Fibroblast of peridontal ligament (primary cell): ENCODE measurements at regions not wholly inside any gene's neighbourhood (a gene's known extent, or its start where the extent isn't known, plus 50 kb on each side); places are given as distances from the start of the nearest gene placed in this dataset.

Experiments used
- DNase-seq: peaks from one replicate; pipeline ENCODE4 v3.0.0-alpha.2; 2010; ENCODE audit errors: extremely low read depth

DNA sequence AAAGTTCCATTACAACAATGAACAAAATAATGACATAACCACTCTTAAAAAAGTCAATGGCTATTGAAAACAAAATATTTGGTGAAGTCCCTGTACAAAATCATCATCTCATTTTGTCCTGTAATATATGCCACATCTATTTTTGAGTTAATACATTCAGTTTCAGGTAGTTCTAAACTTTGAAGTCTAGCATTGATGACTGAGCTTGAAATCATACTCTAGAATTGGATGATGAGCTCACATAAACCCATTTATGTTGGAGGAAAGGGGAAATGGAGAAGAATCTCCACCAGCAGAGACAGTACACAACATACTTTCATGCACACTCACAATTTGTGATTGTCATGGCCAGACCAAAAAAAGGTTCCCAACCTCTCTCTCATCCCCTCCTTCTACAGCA is 371.1 kb upstream of the NR3C2 start:
- DNase-seq = no peak

- no peak for DNase-seq
Observed at GRCh38 chr4:148812101-148812500, 369.9 kb upstream of the NR3C2 start.

GRCh38 chr4:148810461-148810860 is 368.2 kb upstream of the NR3C2 start:
- DNase-seq = no peak

- no peak for DNase-seq
Observed at GRCh38 chr4:148808416-148808815, 366.2 kb upstream of the NR3C2 start.

GRCh38 chr4:148800940-148801339 is 358.7 kb upstream of the NR3C2 start:
- peak; percentile 50 for DNase-seq

GRCh38 chr4:148800336-148800885 is 358.2 kb upstream of the NR3C2 start:
- no peak for DNase-seq

- no peak for DNase-seq
Observed at GRCh38 chr4:148795156-148795864, 353.1 kb upstream of the NR3C2 start.

- DNase-seq = no peak
Observed at GRCh38 chr4:148793221-148793620, 351.0 kb upstream of the NR3C2 start.

DNA sequence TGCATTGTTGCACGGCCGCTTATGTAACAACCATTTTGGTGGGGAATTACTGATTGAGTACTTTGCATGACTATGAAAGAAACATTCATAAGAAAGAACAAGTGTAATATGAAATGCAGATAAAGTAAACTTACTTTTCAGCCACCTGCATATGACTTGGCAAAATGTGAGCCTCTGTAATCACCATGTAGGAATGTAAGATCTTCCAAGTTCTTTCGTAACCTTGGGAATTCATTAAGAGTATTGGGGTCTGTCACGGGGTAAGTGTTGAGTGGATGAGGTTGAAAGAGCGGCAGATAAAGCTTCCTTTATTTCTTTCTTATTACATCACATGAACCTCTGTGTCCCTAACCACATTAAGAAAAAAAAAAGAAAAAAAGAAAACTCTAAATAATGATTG is 348.5 kb upstream of the NR3C2 start:
- no peak for DNase-seq

- no peak for DNase-seq
Observed at GRCh38 chr4:148790246-148790645, 348.0 kb upstream of the NR3C2 start.

GRCh38 chr4:148787831-148788477 is 345.7 kb upstream of the NR3C2 start:
- DNase-seq = peak; percentile 48

GRCh38 chr4:148787285-148787684 is 345.1 kb upstream of the NR3C2 start:
- DNase-seq = no peak

DNA sequence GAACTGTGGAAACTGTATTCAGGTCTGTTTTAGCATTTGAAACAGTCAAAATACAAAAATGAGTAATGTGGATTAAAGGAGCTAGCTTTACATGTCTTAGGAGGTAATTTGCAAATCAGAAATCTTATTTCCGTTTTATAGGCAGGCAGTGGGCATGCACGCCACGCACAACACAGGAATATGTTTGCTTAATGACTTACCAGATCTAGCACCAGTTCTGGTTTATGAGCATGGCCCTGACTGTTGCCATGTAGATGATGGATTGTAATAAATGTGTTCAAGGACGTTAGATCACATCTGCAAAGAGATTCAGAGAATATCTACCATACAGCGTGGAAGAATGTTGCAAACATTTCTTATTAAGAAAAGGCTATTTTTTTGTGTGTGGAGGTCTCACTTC is 344.5 kb upstream of the NR3C2 start:
- DNase-seq = no peak

GRCh38 chr4:148782284-148782683 is 340.1 kb upstream of the NR3C2 start:
- no peak for DNase-seq

DNA sequence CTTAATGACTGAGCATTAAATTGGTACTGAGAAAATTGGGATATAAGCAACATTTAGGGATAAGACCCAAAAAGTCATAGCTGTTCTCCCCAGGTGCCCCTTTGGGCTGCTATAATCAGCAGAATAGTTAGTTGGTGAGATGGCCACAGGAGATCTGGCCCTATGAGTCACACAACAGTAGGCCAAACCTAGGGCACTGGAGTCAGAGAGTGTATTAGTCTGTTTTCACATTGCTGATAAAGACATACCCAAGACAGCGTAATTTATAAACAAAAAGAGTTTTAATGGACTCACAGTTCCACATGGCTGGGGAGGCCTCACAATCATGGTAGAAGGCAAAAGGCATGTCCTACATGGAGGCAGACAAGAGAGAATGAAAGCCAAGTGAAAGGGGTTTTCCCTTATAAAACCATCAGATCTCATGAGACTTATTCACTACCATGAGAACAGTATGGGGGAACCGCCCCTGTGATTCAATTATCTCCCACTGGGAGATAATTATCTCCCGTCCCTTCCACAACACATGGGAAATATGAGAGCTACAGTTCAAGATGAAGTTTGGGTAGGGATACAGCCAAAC is 338.3 kb upstream of the NR3C2 start:
- peak; percentile 2 for DNase-seq

DNA sequence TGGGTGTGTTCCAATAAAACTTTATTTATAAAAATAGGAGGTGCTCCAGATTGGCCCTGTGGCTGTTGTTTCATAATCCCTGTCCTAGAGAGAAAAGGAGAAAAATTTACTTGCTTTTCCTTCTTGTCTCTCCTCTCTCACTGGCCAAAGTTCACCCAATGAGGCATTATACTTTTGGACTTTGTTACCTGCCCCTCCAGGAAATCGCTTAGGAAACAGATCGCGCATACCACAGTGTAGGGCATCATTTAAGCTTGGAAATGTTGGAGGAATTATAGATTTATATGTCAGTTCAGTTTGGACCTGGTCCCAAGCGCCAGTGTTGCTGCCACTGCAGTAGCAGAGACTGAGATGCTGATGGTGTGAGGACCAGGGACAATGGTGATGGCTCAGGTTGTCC is 337.6 kb upstream of the NR3C2 start:
- DNase-seq = no peak

DNA sequence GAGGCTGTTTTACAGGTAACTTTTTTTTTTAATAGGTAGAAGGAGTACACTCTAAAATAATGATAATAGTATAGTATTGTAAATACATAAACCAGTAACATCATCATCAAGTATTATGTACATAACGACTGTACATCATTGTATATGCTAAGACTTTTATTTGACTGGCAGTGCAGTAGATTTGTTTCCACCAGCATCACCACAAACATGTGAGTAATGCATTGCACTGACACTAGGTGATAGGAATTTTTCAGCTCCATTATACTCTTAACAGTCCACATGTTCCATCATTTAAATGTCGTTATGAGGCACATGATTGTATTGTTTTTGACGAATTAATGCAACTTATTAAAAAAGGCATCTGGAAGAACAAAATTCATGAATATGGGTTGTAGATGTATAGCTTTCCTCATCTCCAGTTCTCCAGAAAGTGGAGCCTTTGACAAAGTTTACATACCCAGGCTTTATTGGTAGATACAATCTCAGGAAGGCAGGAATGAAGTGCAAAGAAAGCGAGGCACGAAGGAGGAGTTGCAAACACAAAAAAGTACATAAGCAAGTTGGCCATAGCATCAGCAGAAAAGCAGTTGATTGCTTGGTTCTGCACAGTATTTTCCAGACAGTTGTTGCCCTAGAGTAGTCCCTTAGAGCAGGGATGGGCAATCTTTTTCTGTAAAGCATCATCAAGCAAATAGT is 336.9 kb upstream of the NR3C2 start:
- no peak for DNase-seq

- peak; percentile 48 for DNase-seq
Observed at GRCh38 chr4:148776941-148777340, 334.7 kb upstream of the NR3C2 start.

DNA sequence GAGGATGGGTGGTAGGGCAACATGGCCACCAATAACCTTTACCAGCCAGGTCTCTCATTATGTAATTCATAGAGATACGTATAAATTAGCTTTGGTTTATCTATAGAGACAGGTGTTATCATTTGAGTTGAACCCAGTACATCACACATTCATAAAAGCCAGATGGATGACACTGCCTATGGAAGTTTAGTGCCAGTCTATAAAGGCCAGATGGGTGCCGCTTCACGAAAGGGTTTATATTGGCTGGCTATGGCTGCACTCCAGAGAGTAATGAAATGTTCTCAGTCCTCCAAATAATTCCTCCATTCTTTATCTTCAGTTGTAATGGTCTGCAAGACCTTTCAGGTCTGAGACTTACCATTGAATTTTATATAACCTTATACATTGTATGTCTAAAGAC is 331.9 kb upstream of the NR3C2 start:
- DNase-seq = no peak

GRCh38 chr4:148773313-148773712 is 331.1 kb upstream of the NR3C2 start:
- no peak for DNase-seq

GRCh38 chr4:148770848-148771247 is 328.6 kb upstream of the NR3C2 start:
- DNase-seq = peak; percentile 16

DNA sequence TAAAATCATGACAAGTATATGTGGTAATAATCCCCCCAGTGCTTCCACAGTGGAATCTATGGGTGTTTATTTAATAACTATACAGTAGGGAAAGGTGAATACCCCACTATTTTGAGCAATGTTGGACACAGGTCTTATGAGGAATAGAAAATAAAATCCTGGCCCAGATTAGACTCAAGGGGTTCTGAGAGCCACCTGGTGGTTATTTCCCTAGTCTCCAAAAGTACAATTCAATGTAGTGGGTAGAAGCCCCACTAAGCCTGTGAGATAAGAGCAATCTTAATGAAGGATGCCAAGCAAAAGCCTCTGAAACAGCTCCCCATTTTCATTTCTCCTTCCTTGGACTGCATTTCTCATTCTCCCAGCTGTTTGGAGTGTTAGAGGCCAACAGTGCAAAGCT is 328.2 kb upstream of the NR3C2 start:
- no peak for DNase-seq
